Stimulated activated CD4-positive, alpha-beta T cell treated with anti-CD3 and anti-CD28 coated beads, Interleukin-2, amount 100 ng/mL, for 24 hours (primary cell): ENCODE measurements at regions not wholly inside any gene's neighbourhood (a gene's known extent, or its start where the extent isn't known, plus 50 kb on each side); places are given as distances from the start of the nearest gene placed in this dataset.

Experiments
- DNase-seq, 2 donors: peaks; one replicate each; pipeline ENCODE4 v3.0.0-alpha.2; 2020

DNA sequence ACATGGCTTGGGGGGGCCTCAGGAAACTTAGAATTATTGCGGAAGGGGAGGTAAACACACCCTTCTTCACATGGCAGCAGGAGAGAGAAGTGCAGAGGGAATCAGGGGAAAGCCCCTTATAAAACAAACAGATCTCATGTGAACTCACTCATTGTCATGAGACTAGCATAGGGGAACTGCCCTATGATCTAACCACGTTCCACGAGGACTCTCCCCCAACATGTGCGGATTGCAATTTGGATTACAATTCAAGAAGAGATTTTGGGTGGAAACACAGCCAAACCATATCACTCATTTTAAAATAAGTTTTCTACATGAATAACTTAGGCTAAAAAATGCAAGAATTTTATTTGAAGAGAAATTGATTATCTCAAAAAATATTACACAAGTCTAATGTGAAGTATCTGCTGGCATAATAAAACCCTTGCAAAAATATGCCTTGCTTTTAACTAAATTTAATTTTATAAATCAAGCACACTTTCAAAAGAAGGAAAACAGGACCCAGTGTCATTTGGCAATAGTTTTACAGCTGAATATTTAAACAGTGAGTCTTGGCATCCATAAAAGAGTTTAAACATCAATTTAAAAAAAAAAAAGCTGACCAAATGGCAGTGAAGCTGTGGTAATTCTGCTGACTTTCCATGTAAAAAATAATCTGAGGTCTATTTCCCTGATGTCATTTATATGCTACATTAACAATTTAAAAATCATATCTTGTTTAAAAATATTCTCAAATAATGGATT lies 1057.2 kb downstream of the NAALADL2 start:
- no peak for DNase-seq

DNA sequence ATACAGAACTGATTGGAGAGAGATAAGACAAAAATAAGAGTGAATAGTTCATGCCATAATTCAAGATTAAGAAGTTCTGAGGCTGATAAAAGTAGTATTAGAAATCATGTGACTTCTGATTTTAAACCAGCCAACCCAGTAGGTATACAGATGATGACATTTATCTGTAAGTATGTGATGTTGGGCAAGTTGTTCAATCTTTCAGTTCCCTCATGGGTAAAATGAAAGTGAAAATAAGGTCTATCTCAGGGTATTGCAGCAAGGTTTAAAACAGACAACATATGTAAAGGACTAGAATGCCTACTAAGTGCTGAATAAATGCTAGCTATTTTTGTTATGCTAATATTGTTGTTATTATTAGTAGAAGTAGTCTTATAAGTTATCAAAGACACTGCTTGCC lies 1055.7 kb downstream of the NAALADL2 start:
- no peak for DNase-seq

DNA sequence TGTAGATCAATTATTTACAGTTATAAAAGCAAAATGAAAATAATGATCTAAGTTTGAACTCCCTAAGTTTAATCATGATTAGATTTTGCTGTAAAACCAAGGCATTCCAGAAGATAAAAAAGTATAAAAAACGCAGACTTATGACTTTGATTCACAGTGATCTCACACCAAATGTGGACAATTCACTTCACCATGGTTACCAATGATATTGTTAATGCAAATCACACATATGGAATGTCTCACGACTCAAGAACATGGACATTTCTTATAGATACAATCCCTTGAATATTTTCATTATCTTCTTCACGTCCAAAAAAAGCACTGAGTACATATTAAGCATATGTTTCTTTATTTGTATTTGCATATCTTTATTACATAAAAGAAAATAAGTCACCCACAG lies 1054.2 kb downstream of the NAALADL2 start:
- no peak for DNase-seq

DNA sequence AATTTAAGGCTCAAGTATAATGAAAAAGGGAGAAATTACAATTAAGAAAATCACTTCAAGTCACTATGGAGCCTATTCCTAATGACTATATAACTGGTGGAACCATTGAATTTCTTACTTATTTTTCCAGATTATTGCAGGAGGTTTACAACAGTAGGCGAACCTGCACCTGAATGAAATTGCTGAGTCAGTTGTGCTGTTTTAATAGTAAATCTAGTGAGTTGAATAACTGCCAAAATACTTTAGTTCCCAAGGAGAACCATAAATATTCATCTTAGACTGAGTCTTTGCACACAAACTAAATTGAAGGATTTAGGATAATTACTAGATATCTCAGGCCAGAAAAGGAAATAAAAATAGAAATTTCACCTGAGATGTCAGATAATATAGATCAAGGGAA lies 1052.8 kb downstream of the NAALADL2 start:
- DNase-seq: no peak

- no peak for DNase-seq
Observed at GRCh38 chr3:175902226-175902625, 1043.1 kb downstream of the NAALADL2 start.

DNA sequence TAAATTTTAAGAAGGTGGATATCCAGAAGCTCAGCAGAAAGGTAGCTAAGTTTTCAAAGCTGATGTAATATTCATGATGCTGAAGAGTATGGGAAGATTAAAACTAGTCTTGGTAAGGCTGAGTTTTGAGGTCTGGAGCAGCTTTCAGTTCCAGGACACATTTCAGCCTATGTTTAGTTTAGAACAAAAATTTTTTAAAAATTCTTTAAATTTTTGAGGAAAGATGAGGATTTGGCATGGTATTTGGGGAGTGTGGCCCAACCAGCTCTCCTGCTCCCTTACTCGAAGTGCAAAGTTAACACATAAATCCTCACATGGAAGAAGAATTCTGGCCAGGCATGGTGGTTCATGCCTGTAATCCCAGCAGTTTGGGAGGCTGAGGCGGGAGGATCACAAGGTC lies 1039.1 kb downstream of the NAALADL2 start:
- no peak for DNase-seq

GRCh38 chr3:175896655-175897054 lies 1037.5 kb downstream of the NAALADL2 start:
- DNase-seq: no peak

DNA sequence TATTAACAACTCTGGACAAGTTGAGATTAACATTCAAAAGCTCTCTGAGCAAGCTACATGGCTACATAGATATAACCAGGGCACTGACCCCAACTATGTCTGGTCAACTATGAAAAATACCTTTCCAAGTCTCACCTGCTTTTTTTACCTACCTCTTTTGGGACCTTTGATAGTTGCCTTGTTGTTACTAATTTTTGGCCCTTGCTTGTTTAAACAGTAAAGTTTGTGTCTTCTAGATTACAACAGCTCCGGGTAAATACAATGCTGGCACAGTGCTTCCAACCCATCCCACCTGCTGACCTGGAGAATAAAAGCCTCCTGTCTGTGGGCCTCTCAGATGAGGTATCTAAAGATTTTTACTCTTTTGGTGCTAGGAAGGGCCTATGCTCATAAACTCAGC lies 1036.6 kb downstream of the NAALADL2 start:
- no peak for DNase-seq

GRCh38 chr3:175893566-175893965 lies 1034.4 kb downstream of the NAALADL2 start:
- DNase-seq: no peak

DNA sequence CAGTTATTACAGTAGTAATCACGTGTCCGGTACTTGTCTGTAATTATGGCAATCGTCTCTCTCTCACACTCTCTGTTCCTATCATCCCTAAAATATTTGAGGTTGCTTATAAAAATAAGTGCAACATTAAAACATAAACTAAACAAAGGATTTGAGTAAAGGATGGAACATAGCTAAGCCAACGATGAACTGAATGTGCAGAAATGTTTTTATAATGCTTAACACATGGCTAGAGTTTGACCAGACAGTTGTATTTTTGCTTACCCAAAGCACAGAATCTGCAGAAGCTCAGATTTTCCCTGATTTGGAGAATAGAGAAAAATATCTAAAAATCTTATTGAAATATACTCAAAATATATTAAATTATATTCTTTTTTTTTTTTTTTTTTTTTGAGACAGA lies 1030.9 kb downstream of the NAALADL2 start:
- DNase-seq: no peak

- no peak for DNase-seq
Observed at GRCh38 chr3:175885231-175885766, 1026.2 kb downstream of the NAALADL2 start.

- DNase-seq: no peak
Observed at GRCh38 chr3:175879417-175879816, 1020.3 kb downstream of the NAALADL2 start.

GRCh38 chr3:175869404-175869803 lies 1010.3 kb downstream of the NAALADL2 start:
- DNase-seq: no peak

DNA sequence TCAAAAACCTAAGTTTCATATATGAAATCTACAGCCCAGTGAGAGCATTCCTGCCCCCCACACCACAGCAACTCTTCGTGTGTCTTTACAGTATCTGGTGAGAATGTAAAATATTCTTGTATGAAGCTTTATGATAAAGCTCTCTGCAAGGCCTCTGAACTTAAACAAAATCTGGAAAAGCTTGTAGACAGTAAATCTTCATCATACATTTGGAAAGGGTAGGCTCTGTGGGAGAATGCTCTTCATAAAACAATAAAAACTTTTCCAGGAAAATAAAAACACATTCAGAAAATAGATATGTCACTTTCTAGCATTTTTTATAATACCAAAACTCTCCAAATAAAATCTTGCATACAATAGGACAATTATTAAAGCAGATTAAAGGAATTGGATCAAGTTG lies 1009.5 kb downstream of the NAALADL2 start:
- DNase-seq: no peak

GRCh38 chr3:175865724-175866123 lies 1006.6 kb downstream of the NAALADL2 start:
- DNase-seq: no peak

- DNase-seq: no peak
Observed at GRCh38 chr3:175861916-175862315, 1002.8 kb downstream of the NAALADL2 start.
